Upper lobe of left lung (tissue), 6 donors: ENCODE measurements at regions not wholly inside any gene's neighbourhood (a gene's known extent, or its start where the extent isn't known, plus 50 kb on each side); places are given as distances from the start of the nearest gene placed in this dataset.

Experiments used
- ATAC-seq, 2 donors: fragments of 200-7000 bp; cut with Tn5 transposase; one replicate each; pipeline ENCODE4 v1.9.1; 2022; ENCODE audit warnings: mild to moderate bottlenecking in 2 of 2, moderate library complexity in 2 of 2; ENCODE audit not compliant: low FRiP score in 2 of 2
- DNase-seq, 2 donors: peaks; one replicate each; pipeline ENCODE4 v3.0.0-alpha.2; 2019 to 2020
- H3K27ac ChIP-seq, 4 donors: fragments of 200-600 bp; sonication (generic); one replicate each; pipeline ENCODE4 v1.5.1; 2016 to 2019
- H3K27me3 ChIP-seq, 4 donors: fragments of 200-600 bp; sonication (generic); one replicate each; pipeline ENCODE4 v1.5.1; 2017 to 2019
- H3K36me3 ChIP-seq, 4 donors: fragments of 200-600 bp; sonication (generic); one replicate each; pipeline ENCODE4 v1.5.1; 2016 to 2019
- H3K4me1 ChIP-seq, 4 donors: fragments of 200-600 bp; sonication (generic); one replicate each; pipeline ENCODE4 v1.5.1; 2018 to 2019
- H3K4me3 ChIP-seq, 4 donors: fragments of 200-600 bp; sonication (generic); one replicate each; pipeline ENCODE4 v1.5.1; 2017 to 2019; ENCODE audit warnings: mild to moderate bottlenecking in 2 of 4, moderate library complexity in 1 of 4
- H3K9me3 ChIP-seq, 4 donors: fragments of 200-600 bp; sonication (generic); one replicate each; pipeline ENCODE4 v1.5.1; 2018 to 2019
- EP300 ChIP-seq, 4 donors: sonication (generic); formaldehyde crosslinking; IDR thresholded peaks; one replicate each; pipeline ENCODE4 v1.5.1; 2017; ENCODE audit warnings: antibody characterized with exemption in 4 of 4, control low read depth in 2 of 4
- POLR2A ChIP-seq, 4 donors: fragments of 450-650 bp; IDR thresholded peaks; one replicate each; pipeline ENCODE4 v1.5.1; 2016 to 2017; ENCODE audit warnings: antibody characterized with exemption in 4 of 4, mild to moderate bottlenecking in 2 of 4
- POLR2AphosphoS5 ChIP-seq, 2 donors: sonication (generic); formaldehyde crosslinking; IDR thresholded peaks; one replicate each; pipeline ENCODE4 v1.5.1; 2017; ENCODE audit warnings: antibody characterized with exemption in 2 of 2
- WGBS, 2 donors: methylation state at CpG; one replicate each; pipeline ENCODE4 v1.1.5; 2017 to 2018; 5-methylcytosine and 5-hydroxymethylcytosine counted together
- TF ChIP-seq, protein P1 (sequence below), 6 experiments: fragments of 450-650 bp in 4 of 6; fragments of 200-600 bp in 2 of 6; sonication (generic) in 2 of 6; IDR thresholded peaks; one replicate each; pipeline ENCODE4 v1.5.1; 2016 to 2019; ENCODE audit warnings: antibody characterized with exemption in 6 of 6
- donor health status: DM: no; HTN: no; CAD: no; lungs with moderate emphysema.
- donor health status: DM: no; HTN: yes; CAD: no; lungs with severe emphysema.

DNA sequence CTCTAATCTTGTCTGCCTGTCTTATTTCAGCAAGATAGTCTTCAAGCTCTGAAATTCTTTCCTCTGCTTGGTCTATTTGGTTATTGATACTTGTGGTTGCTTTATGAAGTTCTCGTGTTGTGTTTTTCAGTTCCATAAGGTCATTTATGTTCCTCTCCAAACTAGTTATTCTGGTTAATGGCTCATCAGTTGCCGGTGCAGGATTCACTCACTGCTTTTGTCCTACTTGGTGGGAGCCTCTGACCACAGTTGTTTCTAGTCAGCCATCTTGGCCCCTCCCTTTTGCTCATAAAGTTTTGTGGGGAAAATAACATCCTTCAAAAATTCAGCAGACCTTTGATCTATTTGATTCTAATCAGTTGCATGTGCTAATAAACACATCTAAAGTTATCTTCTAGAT lies 158.6 kb upstream of the PARD3B start:
- Histone ChIP-seq H3K27me3 (no peaks in the 10 kb centered on the region), H3K9me3 (no peaks in the 10 kb centered on the region), H3K4me3 (no peak overlapping the region), H3K36me3 (no peaks in the 10 kb centered on the region), H3K4me1 (no peaks in the 10 kb centered on the region), H3K27ac (no peak overlapping the region)
- ATAC-seq (no peak), DNase-seq (no peak)
- 94 to 100% methylated on average over 2 of the region's 2 CpGs for WGBS, 2 donors
- no peak for TF ChIP-seq EP300 (IDR thresholded peaks at IDR 0.05)
- no peak for TF ChIP-seq POLR2A (IDR thresholded peaks at IDR 0.05)
- no peak for TF ChIP-seq POLR2AphosphoS5 (IDR thresholded peaks at IDR 0.05)
- TF ChIP-seq, protein P1, sequence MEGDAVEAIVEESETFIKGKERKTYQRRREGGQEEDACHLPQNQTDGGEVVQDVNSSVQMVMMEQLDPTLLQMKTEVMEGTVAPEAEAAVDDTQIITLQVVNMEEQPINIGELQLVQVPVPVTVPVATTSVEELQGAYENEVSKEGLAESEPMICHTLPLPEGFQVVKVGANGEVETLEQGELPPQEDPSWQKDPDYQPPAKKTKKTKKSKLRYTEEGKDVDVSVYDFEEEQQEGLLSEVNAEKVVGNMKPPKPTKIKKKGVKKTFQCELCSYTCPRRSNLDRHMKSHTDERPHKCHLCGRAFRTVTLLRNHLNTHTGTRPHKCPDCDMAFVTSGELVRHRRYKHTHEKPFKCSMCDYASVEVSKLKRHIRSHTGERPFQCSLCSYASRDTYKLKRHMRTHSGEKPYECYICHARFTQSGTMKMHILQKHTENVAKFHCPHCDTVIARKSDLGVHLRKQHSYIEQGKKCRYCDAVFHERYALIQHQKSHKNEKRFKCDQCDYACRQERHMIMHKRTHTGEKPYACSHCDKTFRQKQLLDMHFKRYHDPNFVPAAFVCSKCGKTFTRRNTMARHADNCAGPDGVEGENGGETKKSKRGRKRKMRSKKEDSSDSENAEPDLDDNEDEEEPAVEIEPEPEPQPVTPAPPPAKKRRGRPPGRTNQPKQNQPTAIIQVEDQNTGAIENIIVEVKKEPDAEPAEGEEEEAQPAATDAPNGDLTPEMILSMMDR (IDR thresholded peaks at IDR 0.05): no peak

DNA sequence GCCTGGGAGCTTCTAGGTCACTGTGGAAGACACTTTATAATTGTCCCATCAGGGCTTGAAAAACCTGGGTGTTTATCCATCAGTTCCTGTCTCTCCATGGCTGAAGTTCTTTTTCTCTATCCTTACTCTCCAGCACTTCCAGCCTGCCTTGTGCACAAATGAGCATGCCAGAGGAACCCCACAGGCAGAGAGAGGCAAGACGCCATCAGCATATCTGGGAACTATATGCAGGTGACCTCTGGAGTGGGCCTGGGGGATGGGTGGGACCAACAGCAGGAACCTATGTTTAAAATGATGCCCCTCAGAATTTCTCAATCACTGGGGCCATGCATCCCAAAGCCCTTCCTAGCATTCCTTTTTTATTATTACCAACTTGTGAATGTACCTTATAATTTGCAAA lies 156.2 kb upstream of the PARD3B start:
- no peak overlapping the region for H3K27ac ChIP-seq
- H3K36me3 ChIP-seq: no peaks in the 10 kb centered on the region
- no peak for TF ChIP-seq EP300 (IDR thresholded peaks at IDR 0.05)
- TF ChIP-seq, protein P1 (IDR thresholded peaks at IDR 0.05): no peak
- TF ChIP-seq POLR2AphosphoS5 (IDR thresholded peaks at IDR 0.05): no peak
- TF ChIP-seq POLR2A (IDR thresholded peaks at IDR 0.05): no peak
- 91 to 94% methylated on average over 1 of the region's 1 CpG for WGBS, 2 donors
- no peaks in the 10 kb centered on the region for H3K4me1 ChIP-seq
- no peaks in the 10 kb centered on the region for H3K27me3 ChIP-seq
- H3K9me3 ChIP-seq: no peaks in the 10 kb centered on the region
- DNase-seq (no peak), ATAC-seq (no peak)
- no peak overlapping the region for H3K4me3 ChIP-seq

DNA sequence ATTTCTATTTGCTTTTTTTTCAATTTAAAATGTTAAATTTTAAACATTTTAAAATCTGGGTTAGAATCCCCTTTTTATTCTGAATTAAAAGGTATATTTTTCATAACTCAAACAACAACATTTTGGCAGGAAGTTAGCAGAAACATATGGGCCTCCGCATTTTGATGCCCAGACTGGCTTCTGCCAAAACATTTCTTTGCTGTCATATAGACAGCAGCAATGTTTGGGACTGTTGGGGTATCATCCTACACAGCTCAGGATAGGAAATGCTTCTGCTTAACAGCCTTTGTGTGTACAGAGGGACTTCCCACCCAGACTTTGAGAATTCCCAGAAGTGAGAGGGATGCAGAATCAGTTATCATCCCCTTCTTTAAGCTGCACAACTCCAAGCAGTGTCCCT lies 155.4 kb upstream of the PARD3B start:
- Histone ChIP-seq H3K4me1 (no peaks in the 10 kb centered on the region), H3K9me3 (no peaks in the 10 kb centered on the region), H3K27me3 (no peaks in the 10 kb centered on the region), H3K27ac (no peak overlapping the region), H3K4me3 (no peak overlapping the region), H3K36me3 (no peaks in the 10 kb centered on the region)
- 86 to 96% methylated on average over 1 of the region's 1 CpG for WGBS, 2 donors
- no peak for TF ChIP-seq POLR2A (IDR thresholded peaks at IDR 0.05)
- TF ChIP-seq, protein P1 (IDR thresholded peaks at IDR 0.05): no peak
- no peak for TF ChIP-seq EP300 (IDR thresholded peaks at IDR 0.05)
- TF ChIP-seq POLR2AphosphoS5 (IDR thresholded peaks at IDR 0.05): no peak
- DNase-seq (no peak), ATAC-seq (no peak)

DNA sequence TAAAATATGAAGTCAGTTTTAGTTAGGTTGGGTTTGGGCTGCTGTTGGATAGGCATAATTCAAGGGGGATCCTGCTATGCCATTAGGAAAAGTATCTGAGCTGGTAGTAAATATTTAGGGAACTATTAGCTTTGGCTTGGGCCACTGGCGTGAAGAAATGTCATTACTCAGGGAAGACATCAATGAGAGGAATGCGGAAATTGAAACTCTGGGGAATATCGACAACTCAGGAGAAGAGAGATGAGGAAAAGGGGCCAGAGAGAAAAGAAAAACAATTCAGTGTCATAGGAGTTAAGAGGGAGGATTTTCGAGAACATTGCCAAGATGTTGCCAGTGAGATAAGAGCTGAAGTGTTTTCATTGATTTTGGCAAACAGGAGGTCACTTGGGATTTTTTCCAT lies 149.7 kb upstream of the PARD3B start:
- H3K27me3 ChIP-seq: no peaks in the 10 kb centered on the region
- H3K9me3 ChIP-seq: no peaks in the 10 kb centered on the region
- ATAC-seq (no peak), DNase-seq (no peak)
- H3K27ac ChIP-seq: no peak overlapping the region
- H3K36me3 ChIP-seq: no peaks in the 10 kb centered on the region
- no peak overlapping the region for H3K4me3 ChIP-seq
- 72 to 78% methylated on average over 4 of the region's 4 CpGs for WGBS, 2 donors
- no peaks in the 10 kb centered on the region for H3K4me1 ChIP-seq
- TF ChIP-seq, protein P1 (IDR thresholded peaks at IDR 0.05): no peak
- no peak for TF ChIP-seq POLR2A (IDR thresholded peaks at IDR 0.05)

DNA sequence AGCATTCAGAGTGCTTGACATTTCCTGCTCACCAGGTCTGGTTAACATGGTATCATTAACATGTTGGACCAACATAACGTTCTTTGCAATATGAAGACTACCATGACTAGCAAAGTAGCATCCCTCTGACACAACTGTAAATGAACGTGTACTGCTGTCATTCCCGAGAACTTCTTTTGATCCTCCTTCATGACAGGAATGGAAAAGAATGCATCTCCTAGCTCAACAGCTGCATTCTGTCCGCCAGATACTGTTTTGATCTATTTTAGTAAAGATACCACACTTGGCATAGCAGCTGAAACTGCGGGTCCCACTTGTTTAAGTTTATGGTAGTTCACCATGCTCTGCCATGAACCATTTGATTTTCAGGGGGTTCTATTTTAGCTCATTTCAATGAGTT lies 144.2 kb upstream of the PARD3B start:
- no peaks in the 10 kb centered on the region for H3K9me3 ChIP-seq
- no peak for TF ChIP-seq POLR2AphosphoS5 (IDR thresholded peaks at IDR 0.05)
- TF ChIP-seq, protein P1 (IDR thresholded peaks at IDR 0.05): no peak
- no peak for TF ChIP-seq EP300 (IDR thresholded peaks at IDR 0.05)
- TF ChIP-seq POLR2A (IDR thresholded peaks at IDR 0.05): no peak
- H3K27ac ChIP-seq: no peak overlapping the region
- no peak for DNase-seq
- WGBS, 2 donors: 82 to 86% methylated on average over 5 of the region's 5 CpGs
- H3K4me3 ChIP-seq: no peak overlapping the region
- no peaks in the 10 kb centered on the region for H3K27me3 ChIP-seq
- no peaks in the 10 kb centered on the region for H3K36me3 ChIP-seq
- no peak for ATAC-seq
- no peaks in the 10 kb centered on the region for H3K4me1 ChIP-seq
